Calu3 (cell line): ENCODE measurements at regions not wholly inside any gene's neighbourhood (a gene's known extent, or its start where the extent isn't known, plus 50 kb on each side); places are given as distances from the start of the nearest gene placed in this dataset.

Experiments
- BruUV-seq: library from RNA; stranded (reverse); fragments of 400-500 nt; replicated peaks from 2 replicates; lab custom pipeline; 2021; lab: Mats Ljungman, UMichigan
- CTCF ChIA-PET: fragments of 300-600 bp; sonication (Branson Sonifier 250); formaldehyde crosslinking; loops from one replicate; lab custom pipeline; 2022; ENCODE audit warnings: antibody characterized with exemption; lab: Charles Lee
- DNase-seq: peaks from one replicate; pipeline ENCODE4 v3.0.0; 2022
- H3K27ac Mint-ChIP-seq: one replicate; pipeline ENCODE4 v1.8.0; 2022; ENCODE audit warnings: mixed read lengths; ENCODE audit not compliant: unreplicated experiment
- H3K27me3 Mint-ChIP-seq: one replicate; pipeline ENCODE4 v1.8.0; 2022; ENCODE audit warnings: mixed read lengths; ENCODE audit not compliant: unreplicated experiment
- H3K36me3 Mint-ChIP-seq: one replicate; pipeline ENCODE4 v1.8.0; 2022; ENCODE audit warnings: mild to moderate bottlenecking, moderate library complexity, mixed read lengths; ENCODE audit not compliant: insufficient read depth, unreplicated experiment
- H3K4me1 Mint-ChIP-seq: one replicate; pipeline ENCODE4 v1.8.0; 2022; ENCODE audit warnings: mild to moderate bottlenecking, low read depth, mixed read lengths; ENCODE audit not compliant: unreplicated experiment
- H3K4me3 Mint-ChIP-seq: one replicate; pipeline ENCODE4 v1.8.0; 2022; ENCODE audit warnings: mild to moderate bottlenecking, low read depth, moderate library complexity, mixed read lengths; ENCODE audit not compliant: unreplicated experiment
- H3K9me3 Mint-ChIP-seq: one replicate; pipeline ENCODE4 v1.8.0; 2022; ENCODE audit warnings: low read depth, mixed read lengths; ENCODE audit not compliant: unreplicated experiment
- intact Hi-C: fragments of 100-400 bp; cut with micrococcal nuclease; formaldehyde crosslinking; loops from one replicate; pipeline ENCODE4 v1.10.0; 2022; ENCODE audit not compliant: unreplicated experiment
- TF ChIP-seq, protein P1 (sequence below): fragments of 200-600 bp; IDR thresholded peaks from one replicate; pipeline ENCODE4 v1.8.0; 2022; ENCODE audit warnings: antibody characterized with exemption; ENCODE audit not compliant: unreplicated experiment

DNA sequence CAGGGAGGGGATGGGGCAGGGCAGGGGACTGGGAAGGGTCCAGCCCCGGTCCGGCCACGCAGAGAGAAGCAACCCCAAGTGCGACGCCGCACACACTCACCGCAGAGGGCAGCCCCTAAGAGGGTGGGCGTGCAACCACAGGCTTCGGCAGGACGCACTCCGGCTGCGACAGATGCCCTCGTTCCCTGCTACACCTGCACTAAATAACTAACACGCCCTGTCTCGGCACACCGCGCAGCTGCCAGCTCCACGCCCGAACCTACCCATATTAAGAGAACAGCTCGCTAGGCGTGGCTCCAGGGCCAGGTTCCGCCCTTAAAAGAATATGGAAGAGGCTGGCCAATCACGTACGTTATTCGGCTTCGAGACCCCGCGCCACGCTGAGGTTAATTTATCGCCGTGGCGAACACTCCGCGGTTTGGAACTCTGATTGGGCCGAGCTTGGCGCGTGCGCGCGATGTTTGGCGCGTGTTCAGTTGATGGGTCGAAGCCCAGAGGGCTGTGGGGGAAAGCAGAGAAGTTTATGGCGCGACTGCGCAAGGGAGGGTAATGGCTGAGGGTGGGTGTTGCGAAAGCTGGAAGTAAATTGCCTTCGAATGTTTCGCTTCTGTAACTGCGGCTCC is 91.1 kb downstream of the OR13A1 start:
- Mint-ChIP-seq H3K4me3 (no peak overlapping the region), H3K27ac (no peak overlapping the region), H3K27me3 (peaks cover 47% of the 10 kb centered on the region), H3K9me3 (peaks cover 5% of the 10 kb centered on the region), H3K36me3 (no peaks in the 10 kb centered on the region), H3K4me1 (no peaks in the 10 kb centered on the region)
- no peak for DNase-seq
- TF ChIP-seq, protein P1, sequence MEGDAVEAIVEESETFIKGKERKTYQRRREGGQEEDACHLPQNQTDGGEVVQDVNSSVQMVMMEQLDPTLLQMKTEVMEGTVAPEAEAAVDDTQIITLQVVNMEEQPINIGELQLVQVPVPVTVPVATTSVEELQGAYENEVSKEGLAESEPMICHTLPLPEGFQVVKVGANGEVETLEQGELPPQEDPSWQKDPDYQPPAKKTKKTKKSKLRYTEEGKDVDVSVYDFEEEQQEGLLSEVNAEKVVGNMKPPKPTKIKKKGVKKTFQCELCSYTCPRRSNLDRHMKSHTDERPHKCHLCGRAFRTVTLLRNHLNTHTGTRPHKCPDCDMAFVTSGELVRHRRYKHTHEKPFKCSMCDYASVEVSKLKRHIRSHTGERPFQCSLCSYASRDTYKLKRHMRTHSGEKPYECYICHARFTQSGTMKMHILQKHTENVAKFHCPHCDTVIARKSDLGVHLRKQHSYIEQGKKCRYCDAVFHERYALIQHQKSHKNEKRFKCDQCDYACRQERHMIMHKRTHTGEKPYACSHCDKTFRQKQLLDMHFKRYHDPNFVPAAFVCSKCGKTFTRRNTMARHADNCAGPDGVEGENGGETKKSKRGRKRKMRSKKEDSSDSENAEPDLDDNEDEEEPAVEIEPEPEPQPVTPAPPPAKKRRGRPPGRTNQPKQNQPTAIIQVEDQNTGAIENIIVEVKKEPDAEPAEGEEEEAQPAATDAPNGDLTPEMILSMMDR, result no peak
- CTCF ChIA-PET, result no interaction called here
- intact Hi-C loops, result no loop called here
- no TSS peak for BruUV-seq

DNA sequence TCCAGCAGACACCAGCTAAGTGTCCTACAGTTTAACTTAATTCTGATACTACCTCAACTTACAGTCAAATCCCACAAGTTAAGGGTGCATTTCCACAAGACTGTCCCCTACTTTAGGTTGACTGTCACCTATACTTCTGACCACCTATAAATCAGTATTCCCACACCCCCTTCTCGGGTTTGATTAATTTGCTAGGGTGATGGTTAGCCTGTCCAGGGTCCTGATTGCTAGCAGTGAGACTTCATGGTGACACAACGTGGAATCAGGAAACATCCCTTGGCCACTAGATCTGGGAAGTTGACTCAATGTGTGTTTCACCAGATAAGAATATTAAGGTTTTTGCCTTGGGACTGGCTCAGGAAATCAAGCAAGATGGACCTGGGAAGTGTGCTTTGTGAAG is 88.4 kb downstream of the OR13A1 start:
- no TSS peak for BruUV-seq
- CTCF ChIA-PET, result no interaction called here

DNA sequence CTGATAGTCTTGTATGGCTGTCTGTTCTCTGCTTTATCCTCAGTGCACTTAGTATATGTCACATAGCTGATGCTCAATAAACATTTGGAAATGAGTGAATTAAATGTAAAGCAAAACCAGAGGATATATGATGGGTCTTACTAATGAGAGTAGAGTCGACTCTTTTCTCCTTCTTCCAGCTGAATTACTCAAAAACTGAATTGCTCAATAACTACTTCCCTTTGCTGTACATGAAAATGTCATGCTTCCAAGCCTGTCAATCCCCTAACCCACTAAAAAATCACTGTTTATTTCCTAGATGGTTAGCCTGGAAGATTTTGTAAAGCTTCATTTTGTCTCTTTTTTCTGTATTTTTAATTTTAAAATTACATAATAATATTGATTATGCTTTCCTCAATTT is 88.0 kb downstream of the OR13A1 start:
- no TSS peak for BruUV-seq
- Mint-ChIP-seq H3K4me3 (no peak overlapping the region), H3K27me3 (peaks cover 60% of the 10 kb centered on the region), H3K27ac (no peak overlapping the region), H3K4me1 (no peaks in the 10 kb centered on the region), H3K36me3 (no peaks in the 10 kb centered on the region), H3K9me3 (peaks cover 11% of the 10 kb centered on the region)
- intact Hi-C loops, result no loop called here
- CTCF ChIA-PET, result no interaction called here
- TF ChIP-seq, protein P1, result no peak
- no peak for DNase-seq

More for the DNA sequence above, 88.4 kb downstream of the OR13A1 start:
- H3K4me3 Mint-ChIP-seq, result no peak overlapping the region
- no peaks in the 10 kb centered on the region for H3K4me1 Mint-ChIP-seq
- H3K27ac Mint-ChIP-seq, result no peak overlapping the region
- peaks cover 56% of the 10 kb centered on the region for H3K27me3 Mint-ChIP-seq
- no peak for DNase-seq
- peaks cover 11% of the 10 kb centered on the region for H3K9me3 Mint-ChIP-seq
- intact Hi-C loops, result no loop called here
- H3K36me3 Mint-ChIP-seq, result no peaks in the 10 kb centered on the region
- TF ChIP-seq, protein P1, result no peak

DNA sequence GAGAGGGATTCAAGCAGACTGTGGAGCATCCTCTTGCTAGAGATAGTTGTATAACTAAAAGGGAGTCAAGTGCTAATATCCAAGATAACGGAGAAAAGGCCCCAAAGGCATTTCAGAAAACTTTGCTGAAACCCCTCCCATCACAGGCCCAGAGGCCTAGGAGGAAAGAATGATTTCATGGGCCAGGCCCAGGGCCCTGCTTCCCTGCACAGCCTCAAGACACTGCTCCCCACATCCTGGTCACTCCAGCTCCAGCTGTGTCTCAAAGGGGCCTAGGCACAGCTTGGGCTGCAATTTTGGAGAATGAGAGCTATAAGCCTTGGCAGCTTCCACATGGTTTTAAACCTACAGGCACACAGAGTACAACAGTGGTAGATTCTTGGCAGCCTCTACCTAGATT is 85.6 kb downstream of the OR13A1 start:
- Mint-ChIP-seq H3K9me3 (peaks cover 11% of the 10 kb centered on the region), H3K36me3 (no peaks in the 10 kb centered on the region), H3K27ac (no peak overlapping the region), H3K27me3 (peaks cover 63% of the 10 kb centered on the region), H3K4me3 (no peak overlapping the region), H3K4me1 (no peaks in the 10 kb centered on the region)
- TF ChIP-seq, protein P1, result no peak
- intact Hi-C loops, result loop anchor here (10.0 kb wide), 2 partner anchors 295 to 1025 kb away; no protein-coding TSS in a partner anchor
- no peak for DNase-seq
- CTCF ChIA-PET, result no interaction called here
- BruUV-seq, result no TSS peak
